ENCODE measurements at regions not wholly inside any gene's neighbourhood (a gene's known extent, or its start where the extent isn't known, plus 50 kb on each side); places are given as distances from the start of the nearest gene placed in this dataset.

GRCh38 chr17:77321649-77322513 lies 181.1 kb downstream of the SEC14L1 start:
- H3K27ac ChIP-seq: peak overlapping the region; percentile 24; the same call in 1 of the 2 replicates
- TF ChIP-seq, protein P1, sequence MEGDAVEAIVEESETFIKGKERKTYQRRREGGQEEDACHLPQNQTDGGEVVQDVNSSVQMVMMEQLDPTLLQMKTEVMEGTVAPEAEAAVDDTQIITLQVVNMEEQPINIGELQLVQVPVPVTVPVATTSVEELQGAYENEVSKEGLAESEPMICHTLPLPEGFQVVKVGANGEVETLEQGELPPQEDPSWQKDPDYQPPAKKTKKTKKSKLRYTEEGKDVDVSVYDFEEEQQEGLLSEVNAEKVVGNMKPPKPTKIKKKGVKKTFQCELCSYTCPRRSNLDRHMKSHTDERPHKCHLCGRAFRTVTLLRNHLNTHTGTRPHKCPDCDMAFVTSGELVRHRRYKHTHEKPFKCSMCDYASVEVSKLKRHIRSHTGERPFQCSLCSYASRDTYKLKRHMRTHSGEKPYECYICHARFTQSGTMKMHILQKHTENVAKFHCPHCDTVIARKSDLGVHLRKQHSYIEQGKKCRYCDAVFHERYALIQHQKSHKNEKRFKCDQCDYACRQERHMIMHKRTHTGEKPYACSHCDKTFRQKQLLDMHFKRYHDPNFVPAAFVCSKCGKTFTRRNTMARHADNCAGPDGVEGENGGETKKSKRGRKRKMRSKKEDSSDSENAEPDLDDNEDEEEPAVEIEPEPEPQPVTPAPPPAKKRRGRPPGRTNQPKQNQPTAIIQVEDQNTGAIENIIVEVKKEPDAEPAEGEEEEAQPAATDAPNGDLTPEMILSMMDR (conservative IDR thresholded peaks at IDR 0.05): no peak

GRCh38 chr17:77322514-77323412 lies 182.0 kb downstream of the SEC14L1 start:
- TF ChIP-seq, protein P1 (conservative IDR thresholded peaks at IDR 0.05): no peak
- peak overlapping the region; percentile 24 for H3K27ac ChIP-seq

DNA sequence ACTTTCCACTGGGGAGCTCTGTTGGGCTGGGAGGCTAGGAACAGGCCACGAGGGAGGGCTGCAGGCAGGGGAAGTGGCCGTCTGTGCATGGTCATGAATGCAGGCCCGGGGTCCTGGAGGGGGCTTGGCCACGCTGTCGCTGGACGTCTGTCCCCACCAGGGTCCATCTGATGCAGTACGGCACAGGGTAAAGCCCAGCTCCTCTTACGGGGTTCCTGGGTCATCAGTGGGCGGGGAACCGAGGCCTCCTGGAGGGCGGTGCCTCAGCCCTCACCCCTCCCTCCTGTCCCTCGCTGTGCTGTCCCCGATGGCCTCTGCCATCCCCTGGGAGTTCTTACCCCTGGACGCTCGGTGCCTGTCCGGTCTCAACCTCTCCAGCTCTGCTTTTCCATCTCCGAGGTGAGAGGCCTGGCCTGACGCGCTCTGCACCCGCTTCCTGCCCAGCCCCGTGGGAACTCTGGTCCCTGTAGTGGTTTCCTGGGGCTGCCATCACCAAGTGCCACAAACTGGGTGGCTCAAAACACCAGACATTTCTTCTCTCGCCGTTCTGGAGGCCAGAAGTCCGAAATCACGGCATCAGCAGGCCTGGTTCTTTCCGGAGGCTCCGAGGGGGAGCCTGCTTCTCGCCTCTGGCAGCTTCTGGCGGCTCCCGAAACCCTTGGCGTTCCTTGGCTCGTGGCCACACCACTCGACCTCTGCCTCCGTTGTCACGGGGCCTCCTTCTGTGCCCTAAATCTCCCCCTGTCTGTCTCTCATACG lies 182.8 kb downstream of the SEC14L1 start:
- H3K27ac ChIP-seq: peak overlapping the region; percentile 24
- TF ChIP-seq, protein P1 (conservative IDR thresholded peaks at IDR 0.05): no peak

DNA sequence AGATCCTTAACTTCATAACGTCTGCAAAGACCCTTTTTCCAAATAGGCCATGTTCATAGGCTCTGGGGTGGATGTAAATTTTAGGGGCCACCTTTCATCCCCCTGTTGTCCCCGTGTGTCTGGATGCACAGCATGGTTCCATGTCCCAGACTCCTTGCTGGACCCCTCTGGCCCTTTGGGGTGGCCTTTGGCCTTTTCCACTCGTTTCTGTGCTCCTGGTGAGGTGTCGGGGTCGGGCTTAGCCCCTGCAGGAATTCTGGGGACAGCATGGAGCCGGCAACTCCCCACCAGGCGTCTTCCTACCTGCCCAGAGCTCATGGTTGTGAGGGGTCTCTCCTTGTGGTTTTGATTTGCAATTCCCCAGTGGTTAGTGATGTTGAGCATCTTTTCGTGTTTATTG lies 183.5 kb downstream of the SEC14L1 start:
- TF ChIP-seq, protein P1 (conservative IDR thresholded peaks at IDR 0.05): no peak
- 0 out of 2 replicates have a peak overlapping the region, but pooled peaks have one; percentile 7 for H3K27ac ChIP-seq

- TF ChIP-seq, protein P1 (conservative IDR thresholded peaks at IDR 0.05): no peak
- H3K27ac ChIP-seq: peak overlapping the region; percentile 18; the same call in 1 of the 2 replicates
Measured at GRCh38 chr17:77325577-77326075, 184.9 kb downstream of the SEC14L1 start.

DNA sequence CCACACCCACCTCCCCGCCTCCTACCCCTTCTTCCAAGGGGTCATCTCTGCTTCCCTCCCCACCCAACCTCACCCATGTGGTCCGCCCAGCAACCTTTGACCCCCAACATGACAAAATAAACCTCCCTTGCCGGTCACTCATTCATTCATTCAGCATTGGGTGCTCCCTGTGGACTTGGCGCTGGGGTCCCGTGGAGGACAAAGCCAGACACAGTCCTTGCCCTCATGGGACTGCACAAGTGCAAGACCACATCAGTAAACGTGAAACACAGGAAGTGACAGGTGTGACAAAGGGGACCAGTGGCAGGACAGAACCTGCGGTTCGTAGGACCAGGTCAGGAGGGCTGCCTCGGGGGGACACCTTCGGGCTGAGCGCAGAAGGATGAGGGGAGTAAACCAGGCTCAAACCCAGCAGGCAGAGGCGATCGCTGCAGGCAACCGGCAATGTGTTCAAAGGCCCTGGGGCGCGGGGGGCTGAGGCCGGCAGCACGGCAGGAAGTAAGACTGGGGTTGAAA lies 185.4 kb downstream of the SEC14L1 start:
- TF ChIP-seq, protein P1 (conservative IDR thresholded peaks at IDR 0.05): no peak
- H3K27ac ChIP-seq: no peak overlapping the region

Measured in VCaP (cell line).